ENCODE measurements at regions not wholly inside any gene's neighbourhood (a gene's known extent, or its start where the extent isn't known, plus 50 kb on each side); places are given as distances from the start of the nearest gene placed in this dataset.

DNA sequence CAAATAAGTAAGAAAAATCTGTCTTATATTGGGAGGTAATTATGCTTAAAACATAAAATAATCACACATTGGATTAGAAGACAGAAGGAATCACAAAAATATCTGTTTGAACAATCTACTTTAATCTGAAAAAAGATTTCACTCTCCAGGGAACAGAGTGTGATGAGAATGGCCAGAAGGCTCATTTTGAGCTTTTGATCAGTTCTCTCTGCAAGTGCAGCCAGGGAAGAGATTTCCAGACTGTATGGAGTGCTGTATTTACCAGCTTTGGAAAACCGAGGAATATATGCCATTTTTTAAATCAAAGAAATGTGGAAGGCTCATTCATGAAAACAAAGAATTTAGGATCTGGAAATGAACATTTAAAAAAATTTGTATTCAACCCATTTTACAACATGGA lies 83.0 kb upstream of the WAC start:
- Histone ChIP-seq H3K27me3 (ENCODE audit: control insufficient read depth in 2 of 2, insufficient read depth in 2 of 2, low read length in 2 of 2) (no peaks in the 10 kb centered on the region), H4K20me1 (ENCODE audit: insufficient read depth, low read length) (no peaks in the 10 kb centered on the region), H3K9ac (ENCODE audit: insufficient read depth, low read length, poor library complexity, severe bottlenecking) (no peak overlapping the region), H3K4me3 (replicated peaks in 1 of 3; ENCODE audit: low read depth in 2 of 3, low read length in 3 of 3) (no peak overlapping the region), H3K36me3 (replicated peaks in 1 of 2; ENCODE audit: control insufficient read depth in 1 of 2, insufficient read depth in 2 of 2, low read length in 2 of 2) (no peaks in the 10 kb centered on the region), H2AFZ (ENCODE audit: insufficient read depth, low read depth, low read length, poor library complexity, severe bottlenecking) (no peak overlapping the region), H3K79me2 (ENCODE audit: insufficient read depth, low read length) (no peaks in the 10 kb centered on the region), H3K27ac (ENCODE audit: low read depth in 1 of 2, low read length in 2 of 2) (no peak overlapping the region), H3K9me3 (replicated peaks in 1 of 2; ENCODE audit: control insufficient read depth in 1 of 2, insufficient read depth in 1 of 2, low read length in 2 of 2) (no peaks in the 10 kb centered on the region), H3K4me1 (ENCODE audit: control insufficient read depth in 1 of 2, insufficient read depth in 2 of 2, low read length in 2 of 2) (no peaks in the 10 kb centered on the region), H3K4me2 (replicated peaks; ENCODE audit: extremely low read depth, low read length, poor library complexity, severe bottlenecking) (no peak overlapping the region)
- H3K4me1 Mint-ChIP-seq, result no peaks in the 10 kb centered on the region
- H3K27ac Mint-ChIP-seq, result no peak overlapping the region
- TF ChIP-seq CTCF (IDR thresholded peaks at IDR 0.05), result no peak
- WGBS (ENCODE audit: insufficient coverage), result no CpG with 5 or more reads among the region's 1 CpG
- peaks cover 0 to 3% (median 0%) of the 10 kb centered on the region in 7 donors for H3K9me3 Mint-ChIP-seq
- H3K36me3 Mint-ChIP-seq, result no peaks in the 10 kb centered on the region
- peaks cover 0 to 5% (median 2%) of the 10 kb centered on the region in 3 donors for H3K27me3 Mint-ChIP-seq (ENCODE audit: low read depth in 3 of 3)
- no peak overlapping the region for H3K4me3 Mint-ChIP-seq
- intact Hi-C loops (cut with micrococcal nuclease), result no loop called here
- no peak for DNase-seq

DNA sequence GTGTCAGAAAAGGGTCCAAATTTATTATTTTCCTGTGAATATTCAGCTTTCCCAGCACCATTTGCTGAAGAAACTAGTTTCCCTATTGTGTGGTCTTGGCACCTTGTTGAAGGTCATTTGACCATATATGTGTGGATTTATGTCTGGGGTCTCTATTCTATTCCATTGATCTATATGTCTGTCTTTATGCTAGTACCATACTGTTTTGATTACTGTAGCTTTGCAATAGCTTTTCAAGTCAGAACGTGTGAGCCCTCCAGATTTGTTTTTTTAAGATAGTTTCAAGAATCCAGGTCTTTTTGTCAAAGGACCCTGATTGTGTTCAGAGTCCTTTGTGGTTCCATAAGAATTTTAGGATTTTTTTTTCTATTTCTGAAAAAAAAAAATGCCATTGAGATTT lies 79.0 kb upstream of the WAC start:
- 100% methylated on average over 1 of the region's 1 CpG for WGBS (ENCODE audit: insufficient coverage)

More for the DNA sequence above, 79.0 kb upstream of the WAC start:
- no peak overlapping the region for H3K27ac Mint-ChIP-seq
- no peaks in the 10 kb centered on the region for H3K9me3 ChIP-seq (replicated peaks in 1 of 2; ENCODE audit: control insufficient read depth in 1 of 2, insufficient read depth in 1 of 2, low read length in 2 of 2)
- no peaks in the 10 kb centered on the region for H3K4me1 ChIP-seq (ENCODE audit: control insufficient read depth in 1 of 2, insufficient read depth in 2 of 2, low read length in 2 of 2)
- TF ChIP-seq CTCF (IDR thresholded peaks at IDR 0.05), result no peak
- no peak overlapping the region for H3K4me3 ChIP-seq (replicated peaks in 1 of 3; ENCODE audit: low read depth in 2 of 3, low read length in 3 of 3)
- H3K79me2 ChIP-seq (ENCODE audit: insufficient read depth, low read length), result no peaks in the 10 kb centered on the region
- no peak overlapping the region for H3K4me3 Mint-ChIP-seq
- no peaks in the 10 kb centered on the region for H4K20me1 ChIP-seq (ENCODE audit: insufficient read depth, low read length)
- DNase-seq, result no peak
- H3K27me3 ChIP-seq (ENCODE audit: control insufficient read depth in 2 of 2, insufficient read depth in 2 of 2, low read length in 2 of 2), result no peaks in the 10 kb centered on the region
- no peaks in the 10 kb centered on the region for H3K36me3 Mint-ChIP-seq
- no peak overlapping the region for H3K27ac ChIP-seq (ENCODE audit: low read depth in 1 of 2, low read length in 2 of 2)
- H3K36me3 ChIP-seq (replicated peaks in 1 of 2; ENCODE audit: control insufficient read depth in 1 of 2, insufficient read depth in 2 of 2, low read length in 2 of 2), result no peaks in the 10 kb centered on the region
- H3K4me2 ChIP-seq (replicated peaks; ENCODE audit: extremely low read depth, low read length, poor library complexity, severe bottlenecking), result no peak overlapping the region
- H3K9me3 Mint-ChIP-seq, result peaks cover 0 to 3% (median 0%) of the 10 kb centered on the region in 7 donors
- H3K27me3 Mint-ChIP-seq (ENCODE audit: low read depth in 3 of 3), result peaks cover 0 to 3% (median 2%) of the 10 kb centered on the region in 3 donors
- no peak overlapping the region for H3K9ac ChIP-seq (ENCODE audit: insufficient read depth, low read length, poor library complexity, severe bottlenecking)
- no peak overlapping the region for H2AFZ ChIP-seq (ENCODE audit: insufficient read depth, low read depth, low read length, poor library complexity, severe bottlenecking)
- H3K4me1 Mint-ChIP-seq, result peaks cover 9% of the 10 kb centered on the region
- intact Hi-C loops (cut with micrococcal nuclease), result no loop called here

All from CD14-positive monocyte (primary cell).